ENCODE measurements at regions not wholly inside any gene's neighbourhood (a gene's known extent, or its start where the extent isn't known, plus 50 kb on each side); places are given as distances from the start of the nearest gene placed in this dataset.
A peak's percentile ranks its signal among the peaks of the same experiment; 100 is the strongest.

DNA sequence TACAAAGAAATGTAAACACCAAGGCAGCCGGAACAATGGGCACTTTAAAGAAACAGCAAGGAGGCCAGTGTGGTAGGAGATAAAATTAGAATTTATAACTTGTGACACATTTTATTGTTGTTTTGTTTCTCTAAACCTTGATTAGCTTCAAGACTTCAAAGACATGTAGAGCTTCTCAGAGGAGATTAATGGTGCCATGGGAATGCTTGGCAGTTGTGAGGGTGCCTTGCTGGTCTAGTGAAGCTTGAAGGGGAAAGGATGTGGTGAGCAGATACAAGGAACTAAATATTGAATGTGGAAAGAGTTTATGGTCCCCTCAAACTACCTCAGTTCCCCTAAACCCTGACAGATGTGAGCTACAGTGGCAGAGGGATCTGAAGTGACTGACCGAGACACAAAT lies 322.4 kb upstream of the ADAMTS16 start:
- DNase-seq (ENCODE audit: low spot score), result no peak

DNA sequence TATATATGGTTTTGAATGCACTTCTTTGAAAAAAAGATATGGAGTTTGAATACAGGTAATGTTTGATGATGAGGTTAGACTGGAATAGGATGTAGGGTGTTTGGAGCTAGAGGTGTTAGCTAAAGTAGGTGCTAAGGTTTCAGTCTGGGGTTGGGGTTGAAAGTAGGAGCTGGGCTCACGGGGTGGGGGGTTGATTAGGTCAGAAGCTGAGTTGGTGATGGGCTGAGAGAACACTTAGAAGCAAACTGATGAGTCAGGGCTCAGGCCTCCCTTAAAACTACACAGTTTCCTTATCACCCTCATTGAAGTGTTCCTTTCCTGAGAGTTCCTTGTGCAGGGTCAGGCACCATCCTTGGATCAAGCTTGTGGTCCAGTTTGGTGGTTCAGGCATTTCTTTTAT lies 308.8 kb upstream of the ADAMTS16 start:
- no peak for DNase-seq (ENCODE audit: low spot score)

DNA sequence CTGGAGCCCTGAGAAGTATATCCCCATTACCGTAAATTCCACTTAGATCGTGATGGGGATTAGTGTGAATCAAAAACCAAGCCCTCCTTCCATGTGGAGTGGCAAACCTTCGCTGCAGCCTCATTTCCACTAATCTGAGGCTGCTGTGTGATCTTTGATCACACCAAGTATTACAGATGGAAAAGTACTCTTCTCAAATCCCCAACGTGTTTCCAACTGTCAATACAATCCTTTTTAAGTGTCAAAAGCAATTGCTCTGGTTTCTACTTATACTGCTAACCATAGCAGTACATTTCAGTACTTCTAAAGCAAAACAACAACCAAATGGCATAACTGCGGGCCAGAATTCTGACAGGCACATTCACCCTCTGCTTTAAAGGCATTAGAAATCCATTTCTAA lies 307.7 kb upstream of the ADAMTS16 start:
- no peak for DNase-seq (ENCODE audit: low spot score)

DNA sequence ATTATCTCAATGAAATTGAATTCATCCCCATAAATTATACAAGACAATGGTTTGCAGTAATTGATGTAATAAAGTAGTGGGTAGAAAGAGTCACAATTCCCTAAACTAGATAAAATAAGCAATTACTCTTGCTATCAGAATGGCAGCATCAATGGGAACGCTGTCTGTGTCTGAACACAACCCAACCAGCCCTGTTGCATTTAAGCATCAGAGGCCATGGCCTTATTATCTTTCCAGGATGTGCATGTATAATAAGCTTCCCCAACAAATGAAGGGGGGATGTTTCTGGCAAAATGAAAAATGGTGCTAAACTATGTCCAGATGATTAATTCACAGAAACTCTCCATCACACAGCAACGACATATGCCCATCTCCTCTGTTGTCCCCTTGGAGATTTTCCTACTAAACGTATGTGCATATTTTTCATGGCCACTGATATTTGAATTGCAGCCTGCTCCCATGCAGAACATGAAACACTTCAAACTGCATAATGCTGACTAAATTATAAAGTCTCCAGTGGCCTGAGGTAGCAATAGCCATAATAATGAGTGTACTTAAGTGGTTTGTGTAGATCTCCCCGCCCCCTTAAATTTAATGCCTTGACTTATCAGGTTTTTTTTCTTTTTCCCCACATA lies 306.9 kb upstream of the ADAMTS16 start:
- DNase-seq (ENCODE audit: low spot score), result no peak

DNA sequence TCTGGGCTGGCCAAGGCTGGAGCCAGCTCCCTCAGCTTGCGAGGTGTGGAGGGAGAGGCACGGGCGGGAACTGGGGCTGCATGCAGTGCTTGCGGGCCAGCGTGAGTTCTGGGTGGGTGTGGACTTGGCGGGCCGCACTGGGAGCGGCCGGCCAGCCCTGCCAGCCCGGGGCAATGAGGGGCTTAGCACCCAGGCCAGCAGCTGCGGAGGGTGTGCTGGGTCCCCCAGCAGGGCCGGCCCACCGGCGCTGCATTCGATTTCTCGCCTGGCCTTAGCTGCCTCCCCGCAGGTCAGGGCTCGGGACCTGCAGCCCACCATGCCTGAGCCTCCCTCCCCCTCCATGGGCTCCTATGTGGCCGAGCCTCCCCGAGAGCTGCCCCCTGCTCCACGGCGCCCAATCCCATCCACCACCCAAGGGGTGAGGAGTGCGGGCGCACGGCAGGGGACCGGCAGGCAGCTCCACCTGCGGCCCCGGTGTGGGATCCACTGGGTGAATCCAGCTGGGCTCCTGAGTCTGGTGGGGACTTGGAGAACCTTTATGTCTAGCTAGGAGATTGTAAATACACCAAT lies 302.6 kb upstream of the ADAMTS16 start:
- DNase-seq (ENCODE audit: low spot score), result no peak

DNA sequence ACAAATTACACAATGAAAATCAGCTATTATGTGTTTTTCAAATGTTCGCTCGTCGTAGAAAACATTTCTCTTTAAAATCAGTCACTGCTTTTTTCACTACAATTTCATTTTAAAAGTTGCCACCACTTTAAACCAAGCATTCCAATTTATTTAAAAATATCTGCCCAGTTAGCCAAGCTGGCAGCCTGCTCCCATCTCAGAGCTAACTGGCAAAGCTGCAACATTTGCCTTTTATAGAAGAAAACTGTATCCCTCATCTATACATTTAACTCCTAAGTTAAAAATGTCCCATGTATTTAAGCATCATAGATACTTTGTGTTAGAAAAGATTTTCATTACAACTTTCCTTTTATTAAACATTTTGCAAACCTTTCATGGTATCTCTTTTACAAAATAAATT lies 294.9 kb upstream of the ADAMTS16 start:
- no peak for DNase-seq (ENCODE audit: low spot score)

DNA sequence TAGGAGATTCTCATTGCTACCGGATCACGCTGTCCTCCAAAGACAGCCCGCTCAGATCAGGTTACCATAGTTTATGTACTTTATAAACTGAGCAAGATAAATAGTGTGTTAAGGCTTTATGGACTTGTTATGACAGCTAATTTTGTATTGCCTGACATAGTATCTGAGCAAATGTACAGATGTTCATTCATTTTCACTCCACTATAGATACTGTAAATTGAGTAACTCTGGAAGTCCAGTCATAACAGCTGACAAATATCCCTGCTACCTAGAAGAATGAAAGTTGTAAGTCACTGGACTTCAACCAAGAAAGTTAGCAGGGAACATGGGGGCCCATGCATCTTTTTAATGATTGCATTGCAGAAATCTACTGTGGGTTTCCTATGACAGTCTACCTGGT lies 292.4 kb upstream of the ADAMTS16 start:
- no peak for DNase-seq (ENCODE audit: low spot score)

DNA sequence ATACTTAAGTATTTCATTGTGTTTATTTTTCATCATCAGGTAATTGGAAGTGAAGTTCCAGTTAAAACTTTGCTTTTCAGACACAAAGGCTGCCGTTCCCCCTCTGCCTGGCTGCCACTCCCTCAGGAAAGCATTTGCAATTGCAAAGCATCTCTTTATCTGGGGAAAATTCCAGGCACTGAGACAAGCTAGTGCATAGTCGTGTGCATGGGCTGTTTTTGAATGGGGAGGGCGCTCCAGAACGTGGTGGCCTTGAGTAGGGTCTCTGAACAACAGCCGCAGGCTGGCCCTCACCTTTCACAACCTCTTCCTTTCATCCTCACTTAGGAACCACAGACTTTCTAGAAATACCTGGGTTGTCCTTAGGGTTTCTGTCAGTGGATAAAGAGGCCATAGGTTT lies 285.1 kb upstream of the ADAMTS16 start:
- DNase-seq (ENCODE audit: low spot score), result no peak

DNA sequence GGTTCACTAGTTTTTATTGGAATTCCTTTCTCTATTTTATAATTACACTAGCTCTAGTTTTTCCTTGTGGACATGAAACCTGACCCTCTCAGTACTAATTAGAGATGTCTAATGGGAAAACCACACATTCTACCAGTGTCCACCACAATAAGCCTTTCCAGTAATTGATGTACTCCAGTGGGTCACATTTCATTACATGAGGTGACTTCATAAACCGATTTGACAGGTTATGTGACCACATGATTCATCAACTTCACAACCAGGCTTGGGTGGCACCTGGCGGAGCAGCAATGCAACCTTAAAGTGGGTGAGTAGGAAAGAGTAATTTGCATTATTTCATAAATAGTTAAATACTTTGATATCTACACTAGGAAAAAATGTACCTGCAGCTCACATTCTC lies 284.2 kb upstream of the ADAMTS16 start:
- DNase-seq (ENCODE audit: low spot score), result no peak

DNA sequence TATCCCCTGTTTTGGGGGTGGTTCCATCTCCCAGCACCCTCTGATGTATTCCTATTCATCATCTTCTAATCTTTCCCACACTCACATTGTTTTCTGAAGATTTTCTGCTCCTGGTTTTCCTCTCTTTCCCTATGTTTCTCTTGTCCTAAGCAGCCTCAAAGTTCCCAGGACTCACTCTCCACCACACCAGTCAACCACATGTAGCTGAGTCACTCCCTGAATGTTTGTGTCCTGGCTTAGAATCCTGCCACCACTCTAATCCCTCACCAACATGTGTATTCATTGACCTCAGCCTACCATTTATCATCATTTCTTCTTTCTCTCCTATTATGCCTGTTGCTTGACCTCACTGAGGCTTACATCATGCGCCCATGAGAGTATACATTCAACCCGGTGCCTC lies 282.4 kb upstream of the ADAMTS16 start:
- DNase-seq (ENCODE audit: low spot score), result no peak

DNA sequence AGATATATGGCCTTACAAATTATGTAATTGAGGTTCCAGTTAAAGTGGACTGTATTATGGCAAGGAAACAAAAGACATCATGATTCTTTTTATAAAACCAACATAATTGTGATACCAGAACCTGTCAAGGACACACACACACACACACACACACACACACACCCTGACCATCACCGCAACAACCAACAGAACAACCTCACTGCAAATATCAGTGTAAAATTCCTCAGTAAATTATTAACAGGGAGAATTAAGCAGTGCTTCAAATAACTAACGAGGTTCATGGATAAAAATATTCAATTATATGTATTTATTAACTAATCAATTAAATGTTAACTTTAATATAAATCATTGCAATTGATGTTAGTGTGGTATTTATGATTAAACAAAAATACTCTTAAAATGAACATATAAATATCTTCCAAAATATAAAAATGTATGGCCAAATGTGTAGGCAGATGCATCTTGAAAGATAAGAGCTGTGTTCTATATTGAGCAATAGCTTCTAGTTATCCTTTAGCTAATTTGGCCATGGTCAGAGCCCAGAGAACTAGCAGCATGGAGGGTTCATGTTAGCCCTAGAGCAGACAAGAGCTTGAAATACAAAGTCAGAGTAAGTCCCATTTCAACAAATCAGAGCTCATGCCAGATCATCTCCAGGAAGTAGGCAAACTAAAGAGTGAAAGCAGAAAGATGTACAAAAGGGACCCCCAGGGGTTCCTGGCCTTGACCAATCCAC lies 280.5 kb upstream of the ADAMTS16 start:
- no peak for DNase-seq (ENCODE audit: low spot score)

DNA sequence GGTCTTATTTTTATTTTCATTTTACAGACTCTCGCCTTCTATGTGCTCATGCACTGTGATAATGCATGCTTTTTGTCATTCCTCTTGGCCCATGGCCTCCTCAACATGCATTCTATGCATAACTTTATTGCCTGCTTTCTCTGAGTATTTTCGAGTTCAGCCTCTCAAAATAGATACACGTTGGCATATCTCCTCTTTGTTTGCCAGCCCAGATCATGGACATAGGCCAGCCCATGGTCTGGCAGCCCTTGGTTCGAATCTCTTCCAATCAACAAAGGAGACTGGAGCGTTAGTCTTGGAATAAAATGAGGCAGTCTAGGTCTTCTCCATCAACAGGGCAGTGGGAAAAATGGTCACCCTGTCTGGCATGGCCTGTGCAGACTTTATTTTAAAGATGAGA lies 279.5 kb upstream of the ADAMTS16 start:
- no peak for DNase-seq (ENCODE audit: low spot score)

DNA sequence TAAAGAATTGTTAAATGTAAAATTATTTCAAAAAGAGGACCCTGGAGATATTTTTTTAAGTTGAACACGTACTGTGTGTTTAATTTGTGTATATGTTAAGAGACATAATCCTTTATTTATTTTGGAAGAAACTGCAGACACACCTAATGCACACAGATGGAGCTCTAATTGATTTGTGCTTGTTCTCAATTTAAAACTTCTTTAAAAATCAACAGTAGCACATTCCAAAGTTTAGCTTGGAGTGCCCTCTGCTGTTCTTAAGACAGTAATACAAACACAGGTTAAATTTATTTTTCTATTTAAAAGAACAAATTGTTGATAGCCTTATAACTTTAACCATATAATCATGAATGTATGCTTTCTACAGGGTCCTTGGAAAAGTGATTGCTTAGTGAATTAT lies 277.6 kb upstream of the ADAMTS16 start:
- DNase-seq (ENCODE audit: low spot score), result no peak

DNA sequence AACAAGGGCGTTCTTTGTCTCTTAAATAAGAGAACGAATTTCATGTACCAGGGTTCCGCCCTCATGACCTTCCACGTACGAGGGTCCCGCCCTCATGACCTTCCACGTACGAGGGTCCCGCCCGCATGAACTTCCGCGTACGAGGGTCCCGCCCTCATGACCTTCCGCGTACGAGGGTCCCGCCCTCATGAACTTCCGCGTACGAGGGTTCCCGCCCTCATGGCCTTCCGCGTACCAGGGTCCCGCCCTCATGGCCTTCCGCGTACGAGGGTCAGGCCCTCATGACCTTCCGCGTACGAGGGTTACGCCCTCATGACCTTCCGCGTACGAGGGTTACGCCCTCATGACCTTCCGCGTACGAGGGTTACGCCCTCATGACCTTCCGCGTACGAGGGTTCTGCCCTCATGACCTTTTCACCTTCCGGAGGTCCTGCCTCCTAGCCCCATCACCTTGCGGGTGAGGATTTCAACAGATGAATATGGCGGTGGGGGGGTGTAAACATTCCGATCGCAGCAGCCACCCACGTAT lies 273.9 kb upstream of the ADAMTS16 start:
- no peak for DNase-seq (ENCODE audit: low spot score)

DNA sequence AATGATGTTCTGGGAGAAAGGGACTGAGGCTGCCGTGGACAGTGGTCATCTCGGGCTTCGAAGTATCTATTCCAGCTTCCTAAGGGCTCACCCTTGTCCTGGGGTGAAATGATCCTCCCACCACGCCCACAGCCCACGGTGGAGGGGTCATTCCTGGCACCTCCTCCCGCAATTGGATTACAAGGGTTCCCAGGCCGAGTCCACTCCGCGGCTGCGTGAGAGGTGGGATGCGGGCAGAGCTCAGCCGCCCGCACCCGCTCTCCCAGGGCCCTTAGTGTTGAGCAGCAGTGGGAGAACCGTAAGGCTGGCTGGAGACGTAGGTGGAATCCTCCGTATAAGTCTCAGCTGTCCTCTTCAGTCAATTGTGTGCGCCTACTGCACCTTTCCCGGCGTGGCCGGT lies 273.3 kb upstream of the ADAMTS16 start:
- no peak for DNase-seq (ENCODE audit: low spot score)

DNA sequence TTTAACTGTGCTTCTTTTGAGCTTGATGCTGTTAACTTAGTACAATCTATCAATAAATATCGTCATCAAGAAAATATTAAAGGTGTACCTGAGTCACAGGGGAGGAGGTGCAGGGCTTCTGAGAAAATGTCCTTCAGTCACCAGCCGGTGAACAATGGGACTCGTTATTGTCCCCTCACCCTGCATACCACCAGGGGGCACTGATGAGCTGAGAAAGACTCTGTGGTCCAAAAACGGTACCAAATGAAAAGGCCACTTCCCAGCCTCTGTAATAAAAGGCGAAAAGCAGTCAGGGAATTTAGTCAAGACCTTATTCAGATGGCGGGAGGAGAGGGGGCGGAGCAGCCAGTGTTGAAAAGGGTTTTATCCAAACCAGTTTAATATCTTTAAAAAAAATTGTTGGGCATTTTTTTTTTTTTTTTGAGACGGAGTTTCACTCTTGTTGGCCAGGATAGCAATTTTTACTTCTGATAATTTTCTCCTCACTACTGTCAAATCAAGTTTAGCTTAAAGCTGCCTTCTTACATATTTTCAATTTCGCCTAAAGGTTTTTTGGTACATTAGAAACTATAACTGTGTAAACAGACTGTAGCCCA lies 271.9 kb upstream of the ADAMTS16 start:
- DNase-seq (ENCODE audit: low spot score), result peak; percentile 78

DNA sequence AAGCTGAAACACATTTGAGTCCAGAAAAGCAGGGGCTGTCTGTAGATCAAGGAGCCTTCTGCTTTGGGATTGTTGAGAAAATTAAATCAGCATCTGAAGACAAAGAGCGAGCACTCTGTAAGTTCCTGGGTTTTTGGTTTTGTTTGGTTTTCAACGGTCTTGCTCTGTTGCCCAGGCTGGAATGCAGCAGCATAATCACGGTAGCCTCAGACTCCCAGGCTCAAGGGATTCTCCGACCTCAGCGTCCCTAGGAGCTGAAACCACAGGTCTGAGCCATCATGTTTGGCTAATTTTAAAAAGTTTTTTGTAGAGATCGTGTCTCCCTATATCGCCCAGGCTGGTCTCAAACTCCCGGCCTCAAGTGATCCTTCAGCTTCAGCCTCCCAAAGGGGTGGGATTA lies 266.5 kb upstream of the ADAMTS16 start:
- no peak for DNase-seq (ENCODE audit: low spot score)

DNA sequence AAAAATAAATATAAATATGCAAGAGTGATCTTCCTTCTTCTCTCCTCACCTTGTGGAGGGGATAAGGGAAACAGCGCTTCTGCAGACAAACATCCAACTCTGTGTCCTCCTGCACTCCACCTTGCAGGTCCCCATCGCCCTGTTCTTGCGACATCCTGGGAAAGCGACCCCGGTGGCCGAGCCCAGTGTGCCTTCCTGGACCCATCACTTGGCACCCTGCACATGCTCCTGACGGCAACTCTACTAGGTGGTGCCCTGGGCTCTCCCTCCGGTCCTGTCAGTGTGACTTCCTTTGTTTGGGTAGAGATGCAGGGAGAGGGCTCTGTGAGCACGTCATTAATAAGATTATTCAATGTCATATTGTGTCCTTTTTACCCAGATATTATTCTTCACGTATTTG lies 266.0 kb upstream of the ADAMTS16 start:
- no peak for DNase-seq (ENCODE audit: low spot score)

DNA sequence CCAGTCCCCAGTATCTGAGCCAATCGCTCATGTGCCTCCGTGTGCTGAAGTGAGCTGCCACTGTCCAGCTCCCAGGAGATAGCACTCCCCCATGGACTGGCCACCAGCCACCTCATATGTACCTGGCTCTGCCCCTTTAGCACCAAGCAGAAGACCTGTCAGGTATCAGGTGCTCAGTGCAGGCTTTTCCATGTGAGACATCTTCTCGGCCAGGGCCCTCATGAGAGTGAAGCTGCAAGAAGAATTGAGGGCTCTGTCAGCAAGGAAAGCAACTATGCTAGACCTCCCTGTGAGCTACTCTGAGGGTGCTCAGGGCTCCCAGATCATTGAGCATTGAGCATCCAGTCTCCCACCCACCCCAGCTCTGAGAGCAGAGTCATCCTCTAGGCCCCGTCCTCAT lies 264.2 kb upstream of the ADAMTS16 start:
- no peak for DNase-seq (ENCODE audit: low spot score)

DNA sequence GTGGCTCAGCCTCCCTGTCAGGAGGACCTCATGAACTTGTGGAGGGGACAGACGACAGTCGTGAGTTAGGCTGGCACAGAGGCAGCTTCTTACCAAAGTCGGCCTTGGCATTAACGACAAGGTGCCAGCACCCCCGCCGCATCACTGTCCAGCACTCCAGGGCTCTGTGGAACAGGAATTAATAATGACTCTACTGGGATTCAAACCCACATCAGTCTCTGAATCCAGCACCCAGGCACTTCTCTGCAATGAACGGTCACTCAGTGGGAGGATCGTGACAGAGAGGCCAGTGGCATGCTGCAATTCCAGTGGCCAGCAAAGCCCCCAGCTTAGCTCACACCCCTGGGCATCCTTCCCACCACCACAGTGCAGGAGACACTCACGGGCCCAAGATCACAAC lies 263.3 kb upstream of the ADAMTS16 start:
- no peak for DNase-seq (ENCODE audit: low spot score)

DNA sequence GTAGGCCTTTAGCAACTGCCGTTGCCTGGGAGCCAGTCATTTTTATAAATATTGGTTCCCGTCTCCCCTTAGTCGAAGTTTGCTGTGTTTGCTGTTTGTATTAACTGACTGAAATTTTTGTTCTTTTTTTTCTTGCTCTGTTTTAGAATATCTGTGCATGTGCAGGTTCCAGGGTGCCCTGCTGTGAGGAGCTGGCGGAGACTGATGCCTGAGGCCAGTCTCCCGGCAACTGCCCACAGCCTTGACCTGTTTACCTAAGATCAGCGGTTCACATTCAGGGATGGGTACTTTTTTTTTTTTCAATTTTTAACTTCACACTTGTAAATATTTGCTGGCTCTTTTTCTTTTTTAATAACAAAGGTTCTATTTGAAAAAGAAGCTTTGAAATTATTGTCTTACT lies 262.6 kb upstream of the ADAMTS16 start:
- DNase-seq (ENCODE audit: low spot score), result no peak

DNA sequence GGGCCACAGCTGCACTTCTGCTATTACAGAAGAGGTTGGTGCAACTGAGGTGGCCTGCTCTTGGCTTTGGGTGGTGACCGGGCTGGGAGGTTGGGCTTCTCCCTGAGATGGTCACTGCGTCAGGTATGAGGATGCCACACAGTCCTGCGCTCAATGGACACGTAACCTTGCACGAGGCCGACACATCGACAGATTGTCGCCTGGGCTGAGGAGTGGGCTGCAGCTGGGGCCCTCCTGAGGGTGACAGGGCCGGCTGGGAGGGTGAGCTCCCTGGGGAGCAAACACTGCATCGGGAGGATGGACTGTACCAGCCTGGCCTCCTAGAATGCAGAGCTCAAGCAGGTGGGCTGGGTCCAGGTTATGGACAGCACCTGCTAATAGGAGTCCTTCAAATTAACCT lies 261.1 kb upstream of the ADAMTS16 start:
- no peak for DNase-seq (ENCODE audit: low spot score)

DNA sequence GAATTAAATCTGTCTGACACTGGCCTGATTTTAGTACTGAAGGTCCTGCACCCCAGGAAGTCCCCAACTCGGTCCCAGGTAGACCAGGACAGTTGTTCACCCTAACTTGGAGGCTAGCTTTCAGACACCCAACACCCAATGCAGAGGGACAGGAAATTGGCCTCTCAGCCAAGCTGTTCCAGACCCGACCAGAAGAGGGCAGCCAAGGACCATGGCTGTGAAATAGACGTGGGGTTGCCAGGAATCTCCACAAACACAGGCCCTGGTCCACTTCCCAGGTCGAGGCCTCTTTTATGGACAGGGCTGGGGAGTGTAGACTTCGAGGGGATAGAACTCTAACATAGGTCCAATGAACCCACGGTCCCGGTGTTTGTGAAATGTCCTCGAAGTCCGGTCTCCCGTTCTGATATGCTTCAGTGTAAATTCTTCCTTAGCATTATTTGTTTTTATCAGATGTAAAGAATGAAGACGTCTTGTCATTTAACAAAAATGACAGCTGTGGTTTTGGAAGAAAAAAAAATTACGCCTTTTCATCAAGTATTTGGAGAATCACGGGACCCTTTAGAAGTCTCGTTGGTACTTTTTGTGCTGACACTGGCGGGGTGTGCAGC lies 260.3 kb upstream of the ADAMTS16 start:
- DNase-seq (ENCODE audit: low spot score), result peak; percentile 81

Data from D341Med (cell line).